ENCODE measurements at regions not wholly inside any gene's neighbourhood (a gene's known extent, or its start where the extent isn't known, plus 50 kb on each side); places are given as distances from the start of the nearest gene placed in this dataset.

DNA sequence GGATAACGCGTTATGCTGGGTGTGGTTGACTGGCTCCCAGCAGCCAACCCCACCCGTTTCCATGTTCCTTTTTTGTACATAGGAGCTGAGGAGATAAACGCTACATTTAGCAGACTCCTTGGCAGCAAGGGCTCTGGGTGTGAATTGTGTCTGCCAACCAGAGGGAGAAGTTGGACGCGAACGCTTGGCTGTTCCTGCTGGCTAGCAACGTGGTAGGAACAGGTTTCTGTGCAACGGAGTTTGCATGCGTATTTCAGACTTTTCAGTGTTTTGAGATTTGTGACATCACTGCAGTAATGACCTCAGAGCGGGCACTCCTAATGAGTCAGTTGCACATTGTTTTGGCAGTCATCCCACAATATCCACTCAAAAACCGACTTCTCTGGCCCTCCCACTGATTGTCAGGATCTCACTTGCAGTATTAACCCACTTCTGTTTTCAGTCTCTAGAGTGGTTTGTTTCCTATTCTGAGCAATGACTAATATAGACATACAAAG, 98.7 kb upstream of the RGS1 start:
- Histone ChIP-seq H3K9me3 (peaks cover 0 to 9% (median 0%) of the 10 kb centered on the region in 11 donors), H3K4me3 (peak overlapping the region in 2 of 10 donors; percentile 2 to 14), H3K4me1 (peaks cover 0 to 14% (median 0%) of the 10 kb centered on the region in 9 donors), H3K27ac (peak overlapping the region in 7 of 10 donors; percentile 2 to 43 (median 32)), H3K36me3 (no peaks in the 10 kb centered on the region), H3K27me3 (peaks cover 0 to 12% (median 0%) of the 10 kb centered on the region in 7 donors)
- intact Hi-C loops (cut with DNase I) = loop anchor here (2.0 to 10.0 kb wide), 16 partner anchors 128 to 648 kb away; partner anchors contain the start of genes RGS2 (in 5 of the 10), CDC73 (in 4 of the 10) and GLRX2 (in 1 of the 10)
- ATAC-seq = peak; percentile 67 to 93 (median 78)
- TF ChIP-seq, protein P1, sequence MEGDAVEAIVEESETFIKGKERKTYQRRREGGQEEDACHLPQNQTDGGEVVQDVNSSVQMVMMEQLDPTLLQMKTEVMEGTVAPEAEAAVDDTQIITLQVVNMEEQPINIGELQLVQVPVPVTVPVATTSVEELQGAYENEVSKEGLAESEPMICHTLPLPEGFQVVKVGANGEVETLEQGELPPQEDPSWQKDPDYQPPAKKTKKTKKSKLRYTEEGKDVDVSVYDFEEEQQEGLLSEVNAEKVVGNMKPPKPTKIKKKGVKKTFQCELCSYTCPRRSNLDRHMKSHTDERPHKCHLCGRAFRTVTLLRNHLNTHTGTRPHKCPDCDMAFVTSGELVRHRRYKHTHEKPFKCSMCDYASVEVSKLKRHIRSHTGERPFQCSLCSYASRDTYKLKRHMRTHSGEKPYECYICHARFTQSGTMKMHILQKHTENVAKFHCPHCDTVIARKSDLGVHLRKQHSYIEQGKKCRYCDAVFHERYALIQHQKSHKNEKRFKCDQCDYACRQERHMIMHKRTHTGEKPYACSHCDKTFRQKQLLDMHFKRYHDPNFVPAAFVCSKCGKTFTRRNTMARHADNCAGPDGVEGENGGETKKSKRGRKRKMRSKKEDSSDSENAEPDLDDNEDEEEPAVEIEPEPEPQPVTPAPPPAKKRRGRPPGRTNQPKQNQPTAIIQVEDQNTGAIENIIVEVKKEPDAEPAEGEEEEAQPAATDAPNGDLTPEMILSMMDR (IDR thresholded peaks at IDR 0.05) = no peak
- 29 to 46% methylated on average over 12 of the region's 12 CpGs for WGBS, 2 donors
- peak; percentile 41 to 44 for DNase-seq

DNA sequence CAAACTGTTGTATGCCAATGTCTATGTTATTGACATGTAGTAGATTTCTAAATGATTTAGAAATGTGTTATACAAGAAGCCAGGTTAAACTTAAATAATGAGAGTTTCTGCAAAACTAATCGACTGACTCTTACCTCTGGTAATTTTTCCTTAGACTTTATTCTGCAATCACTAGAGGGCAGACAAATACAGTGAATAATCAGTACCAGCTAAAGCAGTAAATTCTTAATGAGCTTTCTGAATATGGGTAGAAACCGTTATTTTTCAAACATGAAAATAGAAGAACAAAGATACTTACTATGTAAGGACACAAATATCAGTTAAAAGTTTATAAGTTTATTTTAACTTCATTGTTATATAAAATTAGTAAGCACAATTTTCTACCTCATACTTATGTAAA, 97.9 kb upstream of the RGS1 start:
- H3K27ac ChIP-seq = peak overlapping the region in 1 of 10 donors; percentile 8
- no peaks in the 10 kb centered on the region for H3K36me3 ChIP-seq
- intact Hi-C loops (cut with DNase I) = loop anchor here (2.0 to 10.0 kb wide), 16 partner anchors 127 to 647 kb away; partner anchors contain the start of genes RGS2 (in 5 of the 10), CDC73 (in 4 of the 10) and GLRX2 (in 1 of the 10)
- 5 to 20% methylated on average over 2 of the region's 2 CpGs for WGBS, 2 donors
- TF ChIP-seq, protein P1 (IDR thresholded peaks at IDR 0.05) = peak in 8 of 9 donors; percentile 26 to 73 (median 63)
- peaks cover 0 to 11% (median 0%) of the 10 kb centered on the region in 7 donors for H3K27me3 ChIP-seq
- no peak overlapping the region for H3K4me3 ChIP-seq
- peaks cover 0 to 14% (median 0%) of the 10 kb centered on the region in 9 donors for H3K4me1 ChIP-seq
- DNase-seq = no peak
- H3K9me3 ChIP-seq = peaks cover 0 to 9% (median 0%) of the 10 kb centered on the region in 11 donors
- peak in 7 of 8 donors; percentile 39 to 81 (median 76) for ATAC-seq

DNA sequence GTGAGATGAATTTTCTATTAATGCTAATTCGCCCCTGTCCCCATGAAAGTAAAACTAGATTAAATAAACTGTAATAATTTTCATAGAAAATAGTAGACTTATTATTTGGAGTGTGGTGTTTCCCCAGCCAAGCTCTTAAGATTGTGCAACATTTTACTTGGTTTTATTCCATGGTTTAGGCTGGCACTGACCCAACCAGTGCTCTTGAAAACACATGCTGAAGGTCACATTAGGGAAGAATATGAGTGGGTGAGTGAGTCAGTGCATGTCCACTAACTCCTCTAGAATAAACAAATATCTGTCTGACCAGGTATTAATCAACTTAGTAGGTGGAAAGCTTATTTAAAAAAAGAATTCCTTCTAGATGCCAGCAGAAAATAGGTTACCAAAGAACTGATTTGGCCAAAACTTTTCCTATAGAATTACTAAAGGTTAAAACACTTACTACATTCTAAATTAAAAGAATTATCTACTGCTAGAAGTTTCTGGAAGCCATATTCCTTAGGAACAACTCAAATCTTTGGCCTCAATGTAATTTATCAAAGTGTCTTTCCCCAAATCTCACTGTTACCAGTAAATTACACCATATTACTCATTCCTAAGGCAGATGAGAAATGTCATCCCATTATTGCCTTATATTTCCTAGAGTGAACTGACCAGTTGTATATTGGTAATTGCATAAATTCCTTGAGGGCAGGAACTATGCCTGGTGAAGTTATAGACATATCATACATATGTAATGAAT, 89.7 kb upstream of the RGS1 start:
- Histone ChIP-seq H3K27ac (peak overlapping the region in 8 of 10 donors; percentile 1 to 64 (median 34)), H3K36me3 (no peaks in the 10 kb centered on the region), H3K27me3 (no peaks in the 10 kb centered on the region), H3K4me3 (no peak overlapping the region), H3K4me1 (peaks cover 0 to 32% (median 9%) of the 10 kb centered on the region in 9 donors), H3K9me3 (peaks cover 0 to 7% (median 0%) of the 10 kb centered on the region in 11 donors)
- 62 to 77% methylated on average over 1 of the region's 1 CpG for WGBS, 2 donors
- intact Hi-C loops (cut with DNase I) = no loop called here
- DNase-seq = peak; percentile 11 to 75
- peak; percentile 85 to 94 (median 90) for ATAC-seq
- TF ChIP-seq, protein P1 (IDR thresholded peaks at IDR 0.05) = no peak

DNA sequence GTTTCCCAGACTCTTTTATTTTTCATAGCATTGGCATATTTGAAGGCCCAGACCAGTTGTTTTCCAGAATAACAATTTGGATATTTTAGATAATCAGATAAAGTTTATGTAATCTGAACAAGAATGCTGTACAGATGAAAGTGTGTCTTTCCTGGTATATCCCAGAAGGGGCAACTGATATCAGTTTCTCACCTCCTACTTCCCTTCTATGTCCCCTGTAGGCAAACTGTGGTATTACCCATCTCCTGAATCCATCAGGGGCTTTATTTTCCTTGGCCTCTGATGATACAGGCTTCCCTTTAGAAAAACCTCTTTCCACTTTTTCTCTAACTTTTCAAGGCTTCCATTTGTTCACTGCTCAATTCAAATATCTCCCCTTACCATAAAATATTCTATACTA, 87.5 kb upstream of the RGS1 start:
- no peaks in the 10 kb centered on the region for H3K27me3 ChIP-seq
- H3K4me3 ChIP-seq = no peak overlapping the region
- H3K4me1 ChIP-seq = peaks cover 0 to 32% (median 9%) of the 10 kb centered on the region in 9 donors
- DNase-seq (no peak), ATAC-seq (no peak)
- H3K27ac ChIP-seq = no peak overlapping the region
- peaks cover 0 to 7% (median 0%) of the 10 kb centered on the region in 11 donors for H3K9me3 ChIP-seq
- intact Hi-C loops (cut with DNase I) = no loop called here
- H3K36me3 ChIP-seq = no peaks in the 10 kb centered on the region
- TF ChIP-seq, protein P1 (IDR thresholded peaks at IDR 0.05) = peak in 1 of 9 donors; percentile 10

Measured in heart right ventricle (tissue), 16 donors.